Loucy (cell line): ENCODE measurements at regions not wholly inside any gene's neighbourhood (a gene's known extent, or its start where the extent isn't known, plus 50 kb on each side); places are given as distances from the start of the nearest gene placed in this dataset.

Source experiments
- H2AFZ ChIP-seq: fragments of 200-600 bp; sonication (generic); 2 replicates; pipeline ENCODE4 v1.6.0; 2016; ENCODE audit warnings: antibody characterized with exemption, mild to moderate bottlenecking, low read length, moderate library complexity
- H3F3A ChIP-seq: fragments of 200-600 bp; 2 replicates; pipeline ENCODE4 v1.6.0; 2016; ENCODE audit warnings: antibody characterized with exemption, low read depth, mild to moderate bottlenecking
- H3K27me3 ChIP-seq: fragments of 200-600 bp; sonication (generic); 2 replicates; pipeline ENCODE4 v1.6.1; 2014; ENCODE audit warnings: low read length, mild to moderate bottlenecking; ENCODE audit not compliant: insufficient read depth, poor library complexity, severe bottlenecking
- H3K36me3 ChIP-seq: fragments of 200-600 bp; sonication (generic); 2 replicates; pipeline ENCODE4 v1.6.1; 2016; ENCODE audit warnings: low read length; ENCODE audit not compliant: insufficient read depth
- H3K4me1 ChIP-seq: fragments of 200-600 bp; sonication (generic); 2 replicates; pipeline ENCODE4 v1.5.1; 2014; ENCODE audit warnings: low read length, mild to moderate bottlenecking; ENCODE audit not compliant: insufficient read depth, poor library complexity, severe bottlenecking
- H3K4me2 ChIP-seq: fragments of 200-600 bp; sonication (generic); 2 replicates; pipeline ENCODE4 v1.6.0; 2014; ENCODE audit warnings: antibody characterized with exemption, low read length, low read depth, mild to moderate bottlenecking; ENCODE audit not compliant: poor library complexity, severe bottlenecking
- H3K4me3 ChIP-seq: fragments of 200-600 bp; sonication (generic); 2 replicates; pipeline ENCODE4 v1.5.1; 2014; ENCODE audit warnings: low read length, mild to moderate bottlenecking, mixed read lengths; ENCODE audit not compliant: poor library complexity, severe bottlenecking
- H3K79me2 ChIP-seq: fragments of 200-600 bp; sonication (generic); 2 replicates; pipeline ENCODE4 v1.6.1; 2014; ENCODE audit warnings: low read length; ENCODE audit not compliant: insufficient read depth
- H3K9ac ChIP-seq: fragments of 200-600 bp; sonication (generic); 2 replicates; pipeline ENCODE4 v1.6.0; 2014; ENCODE audit warnings: mild to moderate bottlenecking, low read depth, low read length, moderate library complexity; ENCODE audit not compliant: poor library complexity, severe bottlenecking
- H3K9me2 ChIP-seq: fragments of 200-600 bp; sonication (generic); replicated peaks from 2 replicates; pipeline ENCODE4 v1.6.1; 2016; ENCODE audit warnings: low read depth, low read length, mixed read lengths
- H3K9me3 ChIP-seq: fragments of 200-600 bp; sonication (generic); 2 replicates; pipeline ENCODE4 v1.6.1; 2014; ENCODE audit warnings: mild to moderate bottlenecking, antibody characterized with exemption, low read length, low read depth; ENCODE audit not compliant: insufficient read depth
- H4K20me1 ChIP-seq: fragments of 200-600 bp; sonication (generic); 2 replicates; pipeline ENCODE4 v1.6.0; 2014; ENCODE audit warnings: antibody characterized with exemption, low read length, mild to moderate bottlenecking; ENCODE audit not compliant: insufficient read depth, poor library complexity, severe bottlenecking
- CTCF ChIP-seq: fragments of 200-600 bp; sonication (generic); conservative IDR thresholded peaks from 2 replicates; pipeline ENCODE4 v1.5.1; 2014; ENCODE audit warnings: mild to moderate bottlenecking, antibody characterized with exemption, low read length
- EZH2phosphoT487 ChIP-seq: fragments of 200-600 bp; IDR thresholded peaks from 2 replicates; pipeline ENCODE4 v1.6.1; 2018; ENCODE audit warnings: antibody characterized with exemption, mild to moderate bottlenecking, moderate library complexity, borderline replicate concordance

GRCh38 chr1:232177438-232177837, 452.5 kb downstream of the SIPA1L2 start:
- Histone ChIP-seq H4K20me1 (no peaks in the 10 kb centered on the region), H3K79me2 (no peaks in the 10 kb centered on the region), H3K9me3 (no peaks in the 10 kb centered on the region), H3K4me2 (no peak overlapping the region), H3K4me1 (peaks cover 5% of the 10 kb centered on the region), H3K9me2 (no peaks in the 10 kb centered on the region), H3F3A (no peaks in the 10 kb centered on the region), H3K9ac (no peak overlapping the region), H2AFZ (no peak overlapping the region), H3K27me3 (no peaks in the 10 kb centered on the region), H3K36me3 (no peaks in the 10 kb centered on the region), H3K4me3 (no peak overlapping the region)
- TF ChIP-seq CTCF (no peak), EZH2phosphoT487 (no peak)

GRCh38 chr1:232176222-232176621, 453.7 kb downstream of the SIPA1L2 start:
- H4K20me1 ChIP-seq = no peaks in the 10 kb centered on the region
- no peak overlapping the region for H3K4me3 ChIP-seq
- H3K27me3 ChIP-seq = no peaks in the 10 kb centered on the region
- TF ChIP-seq CTCF (no peak), EZH2phosphoT487 (no peak)
- H3K9ac ChIP-seq = no peak overlapping the region
- H3K4me1 ChIP-seq = peaks cover 11% of the 10 kb centered on the region
- H3K9me2 ChIP-seq = no peaks in the 10 kb centered on the region
- no peak overlapping the region for H2AFZ ChIP-seq
- H3K9me3 ChIP-seq = no peaks in the 10 kb centered on the region
- no peaks in the 10 kb centered on the region for H3F3A ChIP-seq
- no peaks in the 10 kb centered on the region for H3K36me3 ChIP-seq
- no peak overlapping the region for H3K4me2 ChIP-seq
- no peaks in the 10 kb centered on the region for H3K79me2 ChIP-seq

- H3K27me3 ChIP-seq = no peaks in the 10 kb centered on the region
- no peaks in the 10 kb centered on the region for H3K9me3 ChIP-seq
- no peak overlapping the region for H3K9ac ChIP-seq
- H3K4me3 ChIP-seq = no peak overlapping the region
- no peaks in the 10 kb centered on the region for H3K36me3 ChIP-seq
- peaks cover 11% of the 10 kb centered on the region for H3K4me1 ChIP-seq
- H4K20me1 ChIP-seq = no peaks in the 10 kb centered on the region
- H3K79me2 ChIP-seq = no peaks in the 10 kb centered on the region
- H3K4me2 ChIP-seq = no peak overlapping the region
- no peaks in the 10 kb centered on the region for H3K9me2 ChIP-seq
- no peak for TF ChIP-seq CTCF
- TF ChIP-seq EZH2phosphoT487 = no peak
- no peak overlapping the region for H2AFZ ChIP-seq
- no peaks in the 10 kb centered on the region for H3F3A ChIP-seq
These were observed 455.6 kb downstream of the SIPA1L2 start for GRCh38 chr1:232174306-232174705.
